HEK293 (cell line): ENCODE measurements at regions not wholly inside any gene's neighbourhood (a gene's known extent, or its start where the extent isn't known, plus 50 kb on each side); places are given as distances from the start of the nearest gene placed in this dataset.

Source experiments
- CTCF ChIA-PET: fragments of 350-600 bp; formaldehyde crosslinking; extraction: SDS; loops from one replicate; lab custom pipeline; 2021; ENCODE audit warnings: antibody characterized with exemption; lab: Yijun Ruan, JAX
- POLR2A ChIA-PET: fragments of 300-600 bp; formaldehyde crosslinking; extraction: SDS; loops from one replicate; lab custom pipeline; 2020; ENCODE audit warnings: antibody characterized with exemption, inconsistent platforms; lab: Yijun Ruan, JAX
- H3K27ac ChIP-seq: fragments of 200-500 bp; sonication (Bioruptor generic); 2 replicates; pipeline ENCODE4 v1.5.1; 2014; ENCODE audit warnings: low read depth, low read length, control low read depth, inconsistent platforms; ENCODE audit errors: extremely low read depth
- H3K36me3 ChIP-seq, 2 experiments: fragments of 200-500 bp in 1 of 2; sonication (Bioruptor generic) in 1 of 2; 1 replicate in 1 of 2; 2 replicates in 1 of 2; pipeline ENCODE4 v1.5.1; 2014 to 2017; ENCODE audit warnings: inconsistent platforms in 2 of 2, low read length in 2 of 2; ENCODE audit not compliant: control insufficient read depth in 2 of 2, insufficient read depth in 1 of 2
- H3K4me1 ChIP-seq: fragments of 200-500 bp; sonication (Bioruptor generic); 2 replicates; pipeline ENCODE4 v1.5.1; 2014; ENCODE audit warnings: mild to moderate bottlenecking, low read length, inconsistent platforms; ENCODE audit not compliant: control insufficient read depth, insufficient read depth
- H3K4me3 ChIP-seq: 2 replicates; pipeline ENCODE4 v1.5.1; 2011; ENCODE audit warnings: low read depth, mild to moderate bottlenecking, control low read depth, low read length, moderate library complexity
- H3K9me3 ChIP-seq: fragments of 200-500 bp; sonication (Bioruptor generic); 2 replicates; pipeline ENCODE4 v1.5.1; 2014; ENCODE audit warnings: low read depth, low read length, inconsistent platforms; ENCODE audit not compliant: control insufficient read depth, insufficient read depth
- KLF16 ChIP-seq: fragments of 450-650 bp; formaldehyde crosslinking; IDR thresholded peaks from 2 replicates; pipeline ENCODE4 v1.5.1; 2017; ENCODE audit warnings: missing biosample characterization, missing genetic modification characterization
- REPIN1 ChIP-seq: fragments of 450-650 bp; formaldehyde crosslinking; IDR thresholded peaks from 2 replicates; pipeline ENCODE4 v1.5.1; 2017; ENCODE audit warnings: missing biosample characterization, missing genetic modification characterization, low read depth
- TCF7L2 ChIP-seq: IDR thresholded peaks from 2 replicates; pipeline ENCODE4 v1.6.1; 2011; ENCODE audit warnings: low read depth, mild to moderate bottlenecking, inconsistent platforms, low read length, moderate library complexity, borderline replicate concordance
- TRIM28 ChIP-seq: IDR thresholded peaks from 2 replicates; pipeline ENCODE4 v1.6.1; 2011; ENCODE audit warnings: low read length, control low read depth, borderline replicate concordance
- YY1 ChIP-seq: fragments of 450-650 bp; formaldehyde crosslinking; IDR thresholded peaks from 2 replicates; pipeline ENCODE4 v1.5.1; 2018; ENCODE audit warnings: missing biosample characterization, missing genetic modification characterization
- YY2 ChIP-seq: fragments of 450-650 bp; formaldehyde crosslinking; IDR thresholded peaks from 2 replicates; pipeline ENCODE4 v1.5.1; 2016; ENCODE audit warnings: missing biosample characterization, missing genetic modification characterization
- ZBTB20 ChIP-seq: fragments of 450-650 bp; formaldehyde crosslinking; IDR thresholded peaks from 2 replicates; pipeline ENCODE4 v1.5.1; 2016; ENCODE audit warnings: missing biosample characterization, missing genetic modification characterization
- ZBTB48 ChIP-seq: fragments of 450-650 bp; formaldehyde crosslinking; IDR thresholded peaks from 2 replicates; pipeline ENCODE4 v1.5.1; 2016; ENCODE audit warnings: missing biosample characterization, missing genetic modification characterization
- ZBTB8A ChIP-seq: fragments of 450-650 bp; formaldehyde crosslinking; IDR thresholded peaks from 2 replicates; pipeline ENCODE4 v1.5.1; 2016; ENCODE audit warnings: missing biosample characterization, missing genetic modification characterization
- ZFP69B ChIP-seq: fragments of 450-650 bp; formaldehyde crosslinking; IDR thresholded peaks from 2 replicates; pipeline ENCODE4 v1.5.1; 2016; ENCODE audit warnings: missing biosample characterization, missing genetic modification characterization
- ZNF138 ChIP-seq: fragments of 450-650 bp; formaldehyde crosslinking; IDR thresholded peaks from 2 replicates; pipeline ENCODE4 v1.5.1; 2016; ENCODE audit warnings: missing biosample characterization, missing genetic modification characterization, borderline replicate concordance
- ZNF174 ChIP-seq: fragments of 450-650 bp; formaldehyde crosslinking; IDR thresholded peaks from 2 replicates; pipeline ENCODE4 v1.5.0; 2017; ENCODE audit warnings: missing biosample characterization, mild to moderate bottlenecking, missing genetic modification characterization
- ZNF175 ChIP-seq: fragments of 450-650 bp; formaldehyde crosslinking; IDR thresholded peaks from 2 replicates; pipeline ENCODE4 v1.5.1; 2016; ENCODE audit warnings: missing biosample characterization, missing genetic modification characterization
- ZNF184 ChIP-seq: fragments of 450-650 bp; IDR thresholded peaks from 2 replicates; pipeline ENCODE4 v1.5.1; 2018; ENCODE audit warnings: missing biosample characterization, mild to moderate bottlenecking, missing genetic modification characterization
- ZNF19 ChIP-seq: fragments of 450-650 bp; formaldehyde crosslinking; IDR thresholded peaks from 2 replicates; pipeline ENCODE4; 2016; ENCODE audit warnings: missing biosample characterization, missing genetic modification characterization, low read depth
- ZNF221 ChIP-seq: fragments of 450-650 bp; formaldehyde crosslinking; IDR thresholded peaks from 2 replicates; pipeline ENCODE4 v1.5.1; 2017; ENCODE audit warnings: missing biosample characterization, missing genetic modification characterization, borderline replicate concordance
- ZNF248 ChIP-seq: fragments of 450-650 bp; formaldehyde crosslinking; IDR thresholded peaks from 2 replicates; pipeline ENCODE4 v1.5.1; 2017; ENCODE audit warnings: missing biosample characterization, missing genetic modification characterization
- ZNF324 ChIP-seq: fragments of 450-650 bp; formaldehyde crosslinking; IDR thresholded peaks from 2 replicates; pipeline ENCODE4 v1.5.1; 2016; ENCODE audit warnings: missing biosample characterization, missing genetic modification characterization
- ZNF37A ChIP-seq: fragments of 450-650 bp; IDR thresholded peaks from 2 replicates; pipeline ENCODE4 v1.5.1; 2018; ENCODE audit warnings: missing biosample characterization, missing genetic modification characterization
- ZNF473 ChIP-seq: fragments of 450-650 bp; formaldehyde crosslinking; IDR thresholded peaks from 2 replicates; pipeline ENCODE4 v1.5.1; 2017; ENCODE audit warnings: missing biosample characterization, missing genetic modification characterization
- ZNF623 ChIP-seq: fragments of 450-650 bp; formaldehyde crosslinking; IDR thresholded peaks from 2 replicates; pipeline ENCODE4 v1.5.1; 2016; ENCODE audit warnings: missing biosample characterization, missing genetic modification characterization
- ZNF664 ChIP-seq: fragments of 450-650 bp; formaldehyde crosslinking; IDR thresholded peaks from 2 replicates; pipeline ENCODE4 v1.5.1; 2016; ENCODE audit warnings: missing biosample characterization, missing genetic modification characterization
- ZNF785 ChIP-seq: fragments of 450-650 bp; formaldehyde crosslinking; IDR thresholded peaks from 2 replicates; pipeline ENCODE4 v1.5.1; 2016; ENCODE audit warnings: missing biosample characterization, missing genetic modification characterization
- ZNF791 ChIP-seq: fragments of 450-650 bp; formaldehyde crosslinking; IDR thresholded peaks from 2 replicates; pipeline ENCODE4 v1.5.1; 2016; ENCODE audit warnings: missing biosample characterization, missing genetic modification characterization
- TF ChIP-seq, protein P1 (sequence below): fragments of 450-650 bp; formaldehyde crosslinking; IDR thresholded peaks from 2 replicates; pipeline ENCODE4 v1.5.0; 2017; ENCODE audit warnings: missing biosample characterization, missing genetic modification characterization, borderline replicate concordance
- TF ChIP-seq, protein P2 (sequence below): fragments of 450-650 bp; formaldehyde crosslinking; IDR thresholded peaks from 2 replicates; pipeline ENCODE4 v1.5.1; 2016; ENCODE audit warnings: missing biosample characterization, missing genetic modification characterization
- TF ChIP-seq, protein P3 (sequence below): fragments of 450-650 bp; formaldehyde crosslinking; IDR thresholded peaks from 2 replicates; pipeline ENCODE4 v1.5.1; 2016; ENCODE audit warnings: missing biosample characterization, missing genetic modification characterization
- TF ChIP-seq, protein P4 (sequence below): fragments of 450-650 bp; formaldehyde crosslinking; IDR thresholded peaks from 2 replicates; pipeline ENCODE4 v1.5.1; 2017; ENCODE audit warnings: missing biosample characterization, missing genetic modification characterization
- TF ChIP-seq, protein P5 (sequence below): fragments of 450-650 bp; formaldehyde crosslinking; IDR thresholded peaks from 2 replicates; pipeline ENCODE4 v1.5.1; 2016; ENCODE audit warnings: missing biosample characterization, missing genetic modification characterization
- TF ChIP-seq, protein P6 (sequence below): fragments of 450-650 bp; formaldehyde crosslinking; IDR thresholded peaks from 2 replicates; pipeline ENCODE4 v1.5.1; 2016; ENCODE audit warnings: missing biosample characterization, missing genetic modification characterization

DNA sequence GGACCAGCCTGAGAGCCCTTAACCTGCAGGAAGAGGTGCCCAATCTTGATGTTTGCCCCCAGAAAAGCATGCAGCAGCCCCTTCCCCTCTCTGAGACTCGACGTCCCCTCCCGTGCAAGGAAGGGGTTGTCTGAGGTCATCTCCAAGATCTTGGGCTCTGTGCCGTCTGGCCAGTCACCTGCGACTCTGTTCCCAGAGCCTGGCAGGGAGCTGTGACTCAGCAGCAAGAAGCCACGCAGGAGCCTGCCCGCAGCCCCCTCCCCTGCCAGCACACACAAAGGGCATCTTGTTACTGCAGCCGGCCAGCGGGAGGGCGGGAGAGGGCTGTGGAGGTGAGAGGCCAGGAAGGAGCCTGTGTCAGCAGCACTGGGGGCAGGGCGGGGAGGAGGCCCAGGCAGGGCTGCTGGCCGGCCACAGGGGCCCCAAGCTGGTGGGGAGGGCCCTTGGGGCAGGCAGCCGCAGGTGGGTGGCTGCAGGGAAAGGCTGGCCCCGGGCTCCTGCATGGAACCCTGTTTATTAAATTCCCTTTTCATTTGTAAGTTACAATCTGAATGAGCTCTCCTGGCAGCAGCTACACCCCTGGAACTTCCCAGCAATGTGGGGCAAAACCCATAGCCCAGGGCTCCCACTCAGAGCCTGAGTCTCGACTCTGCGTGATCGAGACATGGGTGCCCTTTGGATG lies 103.7 kb upstream of the ZMIZ1 start:
- H3K9me3 ChIP-seq, result no peaks in the 10 kb centered on the region
- no peaks in the 10 kb centered on the region for H3K36me3 ChIP-seq
- ChIA-PET POLR2A (interaction anchor here (1.3 to 1.9 kb wide), 3 partner anchors 8 to 10 kb away, joined by 3 to 6 read pairs (median 3); no protein-coding TSS in a partner anchor), CTCF (interaction anchor here (0.9 to 2.1 kb wide), 2 partner anchors 10 to 230 kb away, joined by 3 to 8 read pairs; no protein-coding TSS in a partner anchor)
- H3K4me1 ChIP-seq, result no peaks in the 10 kb centered on the region
- H3K27ac ChIP-seq, result no peak overlapping the region
- no peak overlapping the region for H3K4me3 ChIP-seq
- TF ChIP-seq ZNF184 (tag by site-specific recombination) (no peak), ZBTB48 (tag by site-specific recombination) (no peak), ZNF623 (tag by site-specific recombination) (no peak), TRIM28 (no peak), ZBTB8A (peak; percentile 11; the same call in 1 of the 2 replicates), ZNF175 (no peak), ZNF174 (tag by site-specific recombination) (no peak), ZNF37A (no peak), TCF7L2 (no peak), ZNF473 (tag by site-specific recombination) (no peak), ZFP69B (tag by site-specific recombination) (no peak), ZBTB20 (peak; percentile 49; the same call in 1 of the 2 replicates), ZNF221 (tag by site-specific recombination) (no peak), ZNF791 (tag by site-specific recombination) (no peak), REPIN1 (tag by site-specific recombination) (no peak), ZNF324 (no peak), YY1 (tag by site-specific recombination) (no peak), ZNF664 (tag by site-specific recombination) (no peak), ZNF138 (tag by site-specific recombination) (no peak), ZNF785 (tag by site-specific recombination) (no peak), ZNF19 (no peak), KLF16 (tag by site-specific recombination) (no peak), YY2 (tag by site-specific recombination) (no peak), ZNF248 (tag by site-specific recombination) (no peak)
- TF ChIP-seq, protein P1, sequence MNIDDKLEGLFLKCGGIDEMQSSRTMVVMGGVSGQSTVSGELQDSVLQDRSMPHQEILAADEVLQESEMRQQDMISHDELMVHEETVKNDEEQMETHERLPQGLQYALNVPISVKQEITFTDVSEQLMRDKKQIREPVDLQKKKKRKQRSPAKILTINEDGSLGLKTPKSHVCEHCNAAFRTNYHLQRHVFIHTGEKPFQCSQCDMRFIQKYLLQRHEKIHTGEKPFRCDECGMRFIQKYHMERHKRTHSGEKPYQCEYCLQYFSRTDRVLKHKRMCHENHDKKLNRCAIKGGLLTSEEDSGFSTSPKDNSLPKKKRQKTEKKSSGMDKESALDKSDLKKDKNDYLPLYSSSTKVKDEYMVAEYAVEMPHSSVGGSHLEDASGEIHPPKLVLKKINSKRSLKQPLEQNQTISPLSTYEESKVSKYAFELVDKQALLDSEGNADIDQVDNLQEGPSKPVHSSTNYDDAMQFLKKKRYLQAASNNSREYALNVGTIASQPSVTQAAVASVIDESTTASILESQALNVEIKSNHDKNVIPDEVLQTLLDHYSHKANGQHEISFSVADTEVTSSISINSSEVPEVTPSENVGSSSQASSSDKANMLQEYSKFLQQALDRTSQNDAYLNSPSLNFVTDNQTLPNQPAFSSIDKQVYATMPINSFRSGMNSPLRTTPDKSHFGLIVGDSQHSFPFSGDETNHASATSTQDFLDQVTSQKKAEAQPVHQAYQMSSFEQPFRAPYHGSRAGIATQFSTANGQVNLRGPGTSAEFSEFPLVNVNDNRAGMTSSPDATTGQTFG (tag by site-specific recombination), result no peak
- TF ChIP-seq, protein P2, sequence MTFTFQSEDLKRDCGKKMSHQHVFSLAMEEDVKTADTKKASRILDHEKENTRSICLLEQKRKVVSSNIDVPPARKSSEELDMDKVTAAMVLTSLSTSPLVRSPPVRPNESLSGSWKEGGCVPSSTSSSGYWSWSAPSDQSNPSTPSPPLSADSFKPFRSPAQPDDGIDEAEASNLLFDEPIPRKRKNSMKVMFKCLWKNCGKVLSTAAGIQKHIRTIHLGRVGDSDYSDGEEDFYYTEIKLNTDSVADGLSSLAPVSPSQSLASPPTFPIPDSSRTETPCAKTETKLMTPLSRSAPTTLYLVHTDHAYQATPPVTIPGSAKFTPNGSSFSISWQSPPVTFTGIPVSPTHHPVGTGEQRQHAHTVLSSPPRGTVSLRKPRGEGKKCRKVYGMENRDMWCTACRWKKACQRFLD (tag by site-specific recombination), result no peak
- TF ChIP-seq, protein P3, sequence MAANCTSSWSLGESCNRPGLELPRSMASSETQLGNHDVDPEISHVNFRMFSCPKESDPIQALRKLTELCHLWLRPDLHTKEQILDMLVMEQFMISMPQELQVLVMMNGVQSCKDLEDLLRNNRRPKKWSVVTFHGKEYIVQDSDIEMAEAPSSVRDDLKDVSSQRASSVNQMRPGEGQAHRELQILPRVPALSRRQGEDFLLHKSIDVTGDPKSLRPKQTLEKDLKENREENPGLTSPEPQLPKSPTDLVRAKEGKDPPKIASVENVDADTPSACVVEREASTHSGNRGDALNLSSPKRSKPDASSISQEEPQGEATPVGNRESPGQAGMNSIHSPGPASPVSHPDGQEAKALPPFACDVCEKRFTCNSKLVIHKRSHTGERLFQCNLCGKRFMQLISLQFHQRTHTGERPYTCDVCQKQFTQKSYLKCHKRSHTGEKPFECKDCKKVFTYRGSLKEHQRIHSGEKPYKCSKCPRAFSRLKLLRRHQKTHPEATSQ (tag by site-specific recombination), result no peak
- TF ChIP-seq, protein P4, sequence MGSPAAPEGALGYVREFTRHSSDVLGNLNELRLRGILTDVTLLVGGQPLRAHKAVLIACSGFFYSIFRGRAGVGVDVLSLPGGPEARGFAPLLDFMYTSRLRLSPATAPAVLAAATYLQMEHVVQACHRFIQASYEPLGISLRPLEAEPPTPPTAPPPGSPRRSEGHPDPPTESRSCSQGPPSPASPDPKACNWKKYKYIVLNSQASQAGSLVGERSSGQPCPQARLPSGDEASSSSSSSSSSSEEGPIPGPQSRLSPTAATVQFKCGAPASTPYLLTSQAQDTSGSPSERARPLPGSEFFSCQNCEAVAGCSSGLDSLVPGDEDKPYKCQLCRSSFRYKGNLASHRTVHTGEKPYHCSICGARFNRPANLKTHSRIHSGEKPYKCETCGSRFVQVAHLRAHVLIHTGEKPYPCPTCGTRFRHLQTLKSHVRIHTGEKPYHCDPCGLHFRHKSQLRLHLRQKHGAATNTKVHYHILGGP (tag by site-specific recombination), result no peak
- TF ChIP-seq, protein P5, sequence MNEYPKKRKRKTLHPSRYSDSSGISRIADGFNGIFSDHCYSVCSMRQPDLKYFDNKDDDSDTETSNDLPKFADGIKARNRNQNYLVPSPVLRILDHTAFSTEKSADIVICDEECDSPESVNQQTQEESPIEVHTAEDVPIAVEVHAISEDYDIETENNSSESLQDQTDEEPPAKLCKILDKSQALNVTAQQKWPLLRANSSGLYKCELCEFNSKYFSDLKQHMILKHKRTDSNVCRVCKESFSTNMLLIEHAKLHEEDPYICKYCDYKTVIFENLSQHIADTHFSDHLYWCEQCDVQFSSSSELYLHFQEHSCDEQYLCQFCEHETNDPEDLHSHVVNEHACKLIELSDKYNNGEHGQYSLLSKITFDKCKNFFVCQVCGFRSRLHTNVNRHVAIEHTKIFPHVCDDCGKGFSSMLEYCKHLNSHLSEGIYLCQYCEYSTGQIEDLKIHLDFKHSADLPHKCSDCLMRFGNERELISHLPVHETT (tag by site-specific recombination), result no peak
- TF ChIP-seq, protein P6, sequence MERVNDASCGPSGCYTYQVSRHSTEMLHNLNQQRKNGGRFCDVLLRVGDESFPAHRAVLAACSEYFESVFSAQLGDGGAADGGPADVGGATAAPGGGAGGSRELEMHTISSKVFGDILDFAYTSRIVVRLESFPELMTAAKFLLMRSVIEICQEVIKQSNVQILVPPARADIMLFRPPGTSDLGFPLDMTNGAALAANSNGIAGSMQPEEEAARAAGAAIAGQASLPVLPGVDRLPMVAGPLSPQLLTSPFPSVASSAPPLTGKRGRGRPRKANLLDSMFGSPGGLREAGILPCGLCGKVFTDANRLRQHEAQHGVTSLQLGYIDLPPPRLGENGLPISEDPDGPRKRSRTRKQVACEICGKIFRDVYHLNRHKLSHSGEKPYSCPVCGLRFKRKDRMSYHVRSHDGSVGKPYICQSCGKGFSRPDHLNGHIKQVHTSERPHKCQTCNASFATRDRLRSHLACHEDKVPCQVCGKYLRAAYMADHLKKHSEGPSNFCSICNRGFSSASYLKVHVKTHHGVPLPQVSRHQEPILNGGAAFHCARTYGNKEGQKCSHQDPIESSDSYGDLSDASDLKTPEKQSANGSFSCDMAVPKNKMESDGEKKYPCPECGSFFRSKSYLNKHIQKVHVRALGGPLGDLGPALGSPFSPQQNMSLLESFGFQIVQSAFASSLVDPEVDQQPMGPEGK (tag by site-specific recombination), result peak; percentile 66
